ENCODE measurements at regions not wholly inside any gene's neighbourhood (a gene's known extent, or its start where the extent isn't known, plus 50 kb on each side); places are given as distances from the start of the nearest gene placed in this dataset.

DNA sequence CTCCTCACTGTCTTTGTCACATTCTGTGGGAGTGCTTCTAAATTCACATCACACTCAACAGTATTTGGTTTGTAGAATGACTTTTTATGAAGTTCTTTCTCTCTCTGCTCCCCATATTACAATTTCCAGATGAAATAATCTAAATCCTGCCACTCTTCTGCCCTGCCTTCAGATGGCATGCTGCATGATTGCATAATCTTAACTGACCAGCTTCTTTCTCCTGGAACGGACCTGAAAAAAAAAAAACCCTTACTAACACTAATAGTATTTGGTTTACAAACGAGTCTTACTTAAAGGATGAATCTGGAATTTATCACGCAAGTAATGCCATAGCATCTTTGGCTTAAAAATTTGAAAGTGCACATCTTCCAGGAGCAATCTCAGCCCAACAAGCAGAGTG lies 272.3 kb downstream of the NAF1 start:
- TF ChIP-seq ZNF274 (IDR thresholded peaks at IDR 0.05; ENCODE audit: insufficient read depth, insufficient read length) (no peak), FOXK2 (IDR thresholded peaks at IDR 0.05) (no peak), MXI1 (IDR thresholded peaks at IDR 0.05; ENCODE audit: low read depth, low read length) (no peak), POU2F2 (IDR thresholded peaks at IDR 0.05; ENCODE audit: borderline replicate concordance, low read depth, low read length) (no peak), NRF1 (conservative IDR thresholded peaks at IDR 0.05; ENCODE audit: low read depth, low read length) (no peak), POLR2AphosphoS5 (IDR thresholded peaks at IDR 0.05; ENCODE audit: low read length) (no peak), BHLHE40 (IDR thresholded peaks at IDR 0.05; ENCODE audit: borderline replicate concordance in 1 of 2, low read depth in 2 of 2, low read length in 1 of 2) (no peak), ETV6 (conservative IDR thresholded peaks at IDR 0.05 in 1 of 2, IDR thresholded peaks at IDR 0.05 in 1 of 2; ENCODE audit: borderline replicate concordance in 1 of 2, low read depth in 1 of 2) (no peak), MEF2A (IDR thresholded peaks at IDR 0.05; ENCODE audit: insufficient read depth, low read depth, low read length) (no peak)
- TF ChIP-seq, protein P1, sequence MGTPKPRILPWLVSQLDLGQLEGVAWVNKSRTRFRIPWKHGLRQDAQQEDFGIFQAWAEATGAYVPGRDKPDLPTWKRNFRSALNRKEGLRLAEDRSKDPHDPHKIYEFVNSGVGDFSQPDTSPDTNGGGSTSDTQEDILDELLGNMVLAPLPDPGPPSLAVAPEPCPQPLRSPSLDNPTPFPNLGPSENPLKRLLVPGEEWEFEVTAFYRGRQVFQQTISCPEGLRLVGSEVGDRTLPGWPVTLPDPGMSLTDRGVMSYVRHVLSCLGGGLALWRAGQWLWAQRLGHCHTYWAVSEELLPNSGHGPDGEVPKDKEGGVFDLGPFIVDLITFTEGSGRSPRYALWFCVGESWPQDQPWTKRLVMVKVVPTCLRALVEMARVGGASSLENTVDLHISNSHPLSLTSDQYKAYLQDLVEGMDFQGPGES (IDR thresholded peaks at IDR 0.05) = no peak
- TF ChIP-seq, protein P2, sequence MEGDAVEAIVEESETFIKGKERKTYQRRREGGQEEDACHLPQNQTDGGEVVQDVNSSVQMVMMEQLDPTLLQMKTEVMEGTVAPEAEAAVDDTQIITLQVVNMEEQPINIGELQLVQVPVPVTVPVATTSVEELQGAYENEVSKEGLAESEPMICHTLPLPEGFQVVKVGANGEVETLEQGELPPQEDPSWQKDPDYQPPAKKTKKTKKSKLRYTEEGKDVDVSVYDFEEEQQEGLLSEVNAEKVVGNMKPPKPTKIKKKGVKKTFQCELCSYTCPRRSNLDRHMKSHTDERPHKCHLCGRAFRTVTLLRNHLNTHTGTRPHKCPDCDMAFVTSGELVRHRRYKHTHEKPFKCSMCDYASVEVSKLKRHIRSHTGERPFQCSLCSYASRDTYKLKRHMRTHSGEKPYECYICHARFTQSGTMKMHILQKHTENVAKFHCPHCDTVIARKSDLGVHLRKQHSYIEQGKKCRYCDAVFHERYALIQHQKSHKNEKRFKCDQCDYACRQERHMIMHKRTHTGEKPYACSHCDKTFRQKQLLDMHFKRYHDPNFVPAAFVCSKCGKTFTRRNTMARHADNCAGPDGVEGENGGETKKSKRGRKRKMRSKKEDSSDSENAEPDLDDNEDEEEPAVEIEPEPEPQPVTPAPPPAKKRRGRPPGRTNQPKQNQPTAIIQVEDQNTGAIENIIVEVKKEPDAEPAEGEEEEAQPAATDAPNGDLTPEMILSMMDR (IDR thresholded peaks at IDR 0.05 in 2 of 3, conservative IDR thresholded peaks at IDR 0.05 in 1 of 3; ENCODE audit: control insufficient read depth in 2 of 3, extremely low read depth in 1 of 3, insufficient read depth in 1 of 3, low read depth in 3 of 3, low read length in 3 of 3) = no peak

Measured in GM12878 (cell line).